ENCODE measurements at regions not wholly inside any gene's neighbourhood (a gene's known extent, or its start where the extent isn't known, plus 50 kb on each side); places are given as distances from the start of the nearest gene placed in this dataset.

GRCh38 chr20:6662309-6662708 lies 105.2 kb upstream of the BMP2 start:
- TF ChIP-seq POLR2A (IDR thresholded peaks at IDR 0.05; ENCODE audit: extremely low read depth, insufficient read length), result no peak
- no peak for TF ChIP-seq CTCF (IDR thresholded peaks at IDR 0.05; ENCODE audit: low read depth, low read length)
- no peak for TF ChIP-seq MYC (IDR thresholded peaks at IDR 0.05; ENCODE audit: low read depth, low read length)
- TF ChIP-seq, protein P1, sequence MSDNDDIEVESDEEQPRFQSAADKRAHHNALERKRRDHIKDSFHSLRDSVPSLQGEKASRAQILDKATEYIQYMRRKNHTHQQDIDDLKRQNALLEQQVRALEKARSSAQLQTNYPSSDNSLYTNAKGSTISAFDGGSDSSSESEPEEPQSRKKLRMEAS (IDR thresholded peaks at IDR 0.05; ENCODE audit: low read depth, low read length), result no peak

All from NB4 (cell line).